ENCODE measurements at regions not wholly inside any gene's neighbourhood (a gene's known extent, or its start where the extent isn't known, plus 50 kb on each side); places are given as distances from the start of the nearest gene placed in this dataset.
"Not testable (repeated sequence)": the region's sequence is repeated elsewhere in the genome, so short reads cannot be mapped to it uniquely, and the experiment has no call there.

DNA sequence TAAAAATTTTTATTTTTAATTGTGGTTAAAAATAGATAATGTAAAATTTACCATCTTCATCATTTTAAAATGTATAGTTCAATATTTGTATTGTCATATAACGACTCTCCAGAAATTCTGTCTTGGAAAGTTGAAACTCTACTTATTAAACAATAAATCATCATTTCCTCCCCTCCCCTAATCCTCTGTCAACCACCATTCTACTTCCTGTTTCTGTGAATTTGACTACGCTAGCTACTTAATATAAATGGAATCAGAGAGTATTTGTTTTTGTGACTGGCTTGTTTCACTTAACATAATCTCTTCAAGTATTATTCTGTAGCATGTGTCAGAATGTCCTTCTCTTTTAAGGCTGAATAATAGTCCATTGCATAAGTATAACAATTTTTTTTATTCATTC lies 729.0 kb upstream of the AADAT start:
- no peak for DNase-seq (ENCODE audit: low read depth, low spot score)

DNA sequence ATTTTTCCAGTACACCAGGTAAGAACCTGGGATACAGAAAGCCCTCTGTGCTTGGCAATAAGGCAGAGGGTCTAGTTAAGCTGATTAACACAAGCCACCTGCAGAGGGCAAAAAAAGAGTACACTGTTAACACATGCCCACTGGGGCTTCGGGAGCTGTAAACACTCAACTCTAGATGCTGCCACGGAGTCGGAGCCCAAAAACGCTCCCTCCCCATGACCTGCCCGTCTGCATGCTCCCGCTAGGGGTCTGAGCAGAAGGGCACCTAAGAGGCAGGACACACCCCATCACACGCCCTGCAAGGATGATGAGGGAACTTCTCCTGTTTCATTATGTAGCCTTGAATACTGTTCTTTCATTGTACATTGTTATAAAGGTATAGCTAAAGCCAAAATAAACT lies 715.6 kb upstream of the AADAT start:
- no peak for DNase-seq (ENCODE audit: low read depth, low spot score)

DNA sequence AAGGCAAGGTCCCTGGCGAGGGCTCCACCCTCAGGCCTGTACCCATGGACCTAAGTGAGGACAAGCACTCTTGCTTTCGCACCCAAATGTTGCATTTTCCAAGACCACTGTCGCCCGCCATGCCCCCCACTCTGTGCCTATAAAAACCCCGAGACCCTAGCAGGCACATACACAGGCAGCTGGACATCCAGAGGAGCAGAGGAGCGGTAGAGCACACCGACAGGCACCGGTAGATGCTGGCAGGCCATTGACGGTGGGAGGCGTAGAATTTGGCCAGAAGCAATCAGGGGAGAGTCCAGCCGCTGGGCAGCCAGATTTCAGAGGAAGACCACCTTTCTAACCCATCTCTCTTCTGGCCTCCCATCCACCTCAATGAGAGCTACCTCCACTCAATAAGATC lies 715.2 kb upstream of the AADAT start:
- no peak for DNase-seq (ENCODE audit: low read depth, low spot score)

DNA sequence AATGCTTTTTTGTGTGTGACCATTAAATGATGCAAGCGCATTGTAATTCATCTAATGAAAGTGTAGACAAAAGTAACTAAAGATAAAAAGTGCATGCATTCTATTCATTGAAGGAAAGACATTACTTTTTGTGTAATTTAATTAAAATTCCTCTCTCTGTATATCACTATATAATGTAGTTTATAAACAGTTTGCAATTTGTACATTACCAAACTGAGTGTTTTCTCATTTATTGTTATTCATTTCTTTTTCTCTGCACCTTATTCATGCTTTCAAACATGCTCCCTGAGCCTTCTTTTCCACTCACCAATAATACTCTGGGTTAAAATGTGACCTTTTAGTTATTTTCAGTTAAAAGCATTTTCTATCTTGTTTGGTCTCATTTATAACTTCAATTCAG lies 713.7 kb upstream of the AADAT start:
- no peak for DNase-seq (ENCODE audit: low read depth, low spot score)

DNA sequence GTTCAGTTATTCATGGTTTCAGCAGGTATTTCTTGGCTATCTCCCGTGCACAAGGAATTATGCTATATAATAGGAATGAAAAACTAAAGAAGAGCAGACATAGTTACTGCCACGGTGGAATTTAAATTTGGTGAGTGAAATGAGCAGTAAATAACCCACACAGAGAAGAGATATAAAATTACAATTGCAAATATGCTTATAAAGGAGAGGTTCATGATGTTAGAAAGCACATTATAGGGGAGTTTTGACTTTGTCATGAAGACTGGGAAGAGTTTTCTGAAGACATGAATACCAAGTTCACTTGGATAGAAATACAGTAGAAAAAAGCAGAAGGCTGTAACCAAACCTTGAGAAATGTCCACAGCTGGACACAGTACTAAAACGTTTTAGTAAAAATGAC lies 712.0 kb upstream of the AADAT start:
- no peak for DNase-seq (ENCODE audit: low read depth, low spot score)

DNA sequence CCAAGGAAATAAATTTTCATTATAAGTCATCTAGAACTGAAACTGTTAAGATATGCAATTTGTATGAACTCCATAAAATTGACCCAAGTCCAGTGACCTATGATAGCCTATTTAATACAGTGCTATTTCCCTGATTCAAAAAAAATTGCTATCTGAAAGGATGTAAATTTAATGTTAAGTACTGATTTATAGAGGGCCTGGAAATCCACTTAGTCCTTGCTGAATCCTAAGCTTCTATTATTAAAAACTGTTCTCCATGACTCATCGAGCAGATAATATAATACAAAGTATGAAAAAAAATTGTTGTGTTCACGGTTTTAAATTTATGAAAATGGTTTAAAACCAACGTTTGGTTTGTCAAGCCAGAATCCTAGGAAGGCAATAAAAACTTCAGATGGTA lies 704.8 kb upstream of the AADAT start:
- DNase-seq (ENCODE audit: low read depth, low spot score) = no peak

DNA sequence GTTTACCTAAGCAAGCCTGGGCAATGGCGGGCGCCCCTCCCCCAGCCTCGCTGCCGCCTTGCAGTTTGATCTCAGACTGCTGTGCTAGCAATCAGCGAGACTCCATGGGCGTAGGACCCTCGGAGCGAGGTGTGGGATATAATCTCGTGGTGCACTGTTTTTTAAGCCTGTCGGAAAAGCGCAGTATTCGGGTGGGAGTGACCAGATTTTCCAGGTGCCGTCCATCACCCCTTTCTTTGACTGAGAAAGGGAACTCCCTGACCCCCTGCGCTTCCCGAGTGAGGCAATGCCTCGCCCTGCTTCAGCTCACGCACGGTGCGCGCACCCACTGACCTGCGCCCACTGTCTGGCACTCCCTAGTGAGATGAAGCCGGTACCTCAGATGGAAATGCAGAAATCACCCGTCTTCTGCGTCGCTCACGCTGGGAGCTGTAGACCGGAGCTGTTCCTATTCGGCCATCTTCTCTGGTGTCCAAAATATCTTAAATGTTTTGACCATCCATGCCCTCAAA lies 698.8 kb upstream of the AADAT start:
- DNase-seq (ENCODE audit: low read depth, low spot score) = not testable (repeated sequence)

DNA sequence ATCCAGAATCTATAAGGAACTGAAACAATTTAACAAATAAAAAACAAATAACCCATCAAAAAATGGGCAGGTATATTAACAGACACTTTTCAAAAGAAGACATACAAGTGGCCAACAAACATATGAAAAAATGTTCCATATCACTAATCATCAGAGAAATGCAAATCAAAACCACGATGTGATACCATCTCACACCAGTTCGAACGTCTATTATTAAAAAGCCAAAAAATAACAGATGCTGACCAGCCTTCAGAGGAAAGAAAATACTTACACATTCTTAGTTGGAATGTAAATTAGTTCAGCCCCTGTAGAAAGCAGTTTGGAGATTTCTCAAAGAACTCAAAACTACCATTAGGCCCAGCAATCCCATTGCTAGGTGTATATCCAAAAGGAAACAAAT lies 687.9 kb upstream of the AADAT start:
- DNase-seq (ENCODE audit: low read depth, low spot score) = no peak

DNA sequence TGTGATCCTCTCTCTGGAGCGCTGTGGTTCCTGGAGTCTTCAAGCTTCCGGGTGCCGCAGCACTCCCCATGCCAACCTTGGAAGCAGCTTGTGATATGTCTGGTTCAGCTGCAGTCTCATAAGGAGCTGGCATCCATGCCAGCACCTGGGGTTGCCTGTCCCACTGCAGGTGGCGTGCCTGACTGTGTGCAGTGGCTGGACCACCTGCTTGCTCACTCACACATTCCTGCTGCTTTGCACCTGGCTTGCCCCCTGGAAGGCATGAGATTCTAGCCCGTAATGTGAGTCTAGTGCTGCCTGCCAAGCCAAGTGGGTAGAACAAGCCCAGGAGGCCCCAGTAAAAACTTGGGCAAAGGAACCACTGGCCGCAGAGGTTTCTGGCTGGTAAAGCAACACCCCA lies 687.2 kb upstream of the AADAT start:
- DNase-seq (ENCODE audit: low read depth, low spot score) = no peak

DNA sequence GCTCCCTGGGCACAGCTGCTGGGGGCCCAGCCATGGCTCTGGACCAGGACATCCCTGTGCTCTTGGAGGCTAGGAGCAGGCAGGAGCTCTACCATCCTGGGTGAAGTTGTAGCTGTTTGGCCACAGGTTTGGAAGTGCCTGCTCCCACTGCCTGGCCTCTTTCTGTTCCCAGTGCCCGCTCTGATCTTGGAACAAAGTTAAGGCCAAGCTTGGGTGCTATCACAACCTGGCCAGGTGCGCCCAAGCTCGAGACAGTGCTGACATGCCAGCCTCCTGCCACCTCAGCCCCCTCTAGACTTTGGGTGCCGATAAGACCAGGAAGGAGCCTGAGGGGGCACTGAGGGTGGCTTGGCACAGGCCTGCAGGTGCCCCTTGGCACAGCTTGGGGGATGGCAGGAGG lies 686.1 kb upstream of the AADAT start:
- DNase-seq (ENCODE audit: low read depth, low spot score) = no peak

DNA sequence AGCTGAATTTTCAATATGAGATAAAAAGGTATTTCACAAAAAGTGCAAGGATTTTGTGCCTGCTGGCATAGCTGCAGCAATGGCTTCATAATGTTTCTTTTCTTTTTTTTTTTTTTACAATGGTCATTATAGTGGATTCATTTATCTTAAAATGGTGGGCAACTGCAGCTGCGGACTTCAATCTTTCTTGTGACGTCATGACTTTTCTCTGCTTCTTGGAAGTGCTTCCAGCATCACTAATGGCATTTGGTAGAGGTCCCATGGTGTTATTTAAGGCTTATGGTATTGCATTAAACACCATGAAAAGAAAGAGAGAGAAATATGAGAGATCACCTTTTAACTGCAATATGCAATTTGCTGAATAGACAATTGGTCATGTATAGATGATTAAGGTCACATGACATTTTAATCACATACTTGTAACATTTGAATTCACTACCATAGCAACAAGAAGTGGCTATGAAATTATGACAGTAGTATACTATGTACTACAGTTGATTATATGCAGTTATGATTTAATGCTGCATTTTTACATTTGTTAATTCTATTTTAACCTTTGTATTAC lies 684.0 kb upstream of the AADAT start:
- DNase-seq (ENCODE audit: low read depth, low spot score) = no peak

DNA sequence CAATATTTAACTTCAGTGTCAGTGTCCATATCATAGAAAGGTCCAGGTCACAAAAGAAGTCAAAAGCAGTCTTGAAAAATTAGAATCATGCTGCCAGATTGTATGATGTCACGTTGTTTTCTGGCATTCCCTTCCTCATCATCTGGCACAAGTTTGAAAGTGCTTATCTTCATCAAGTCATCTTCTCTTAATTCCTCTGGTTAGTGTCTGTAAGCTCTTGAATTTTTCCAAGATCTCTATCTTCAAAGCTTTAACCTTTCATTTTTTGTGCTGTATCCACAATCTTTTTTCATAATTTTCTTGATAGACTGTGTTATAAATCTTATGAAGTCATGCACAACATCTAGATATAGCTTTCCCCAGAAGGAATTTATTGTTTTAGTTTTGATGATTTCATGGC lies 682.7 kb upstream of the AADAT start:
- no peak for DNase-seq (ENCODE audit: low read depth, low spot score)

DNA sequence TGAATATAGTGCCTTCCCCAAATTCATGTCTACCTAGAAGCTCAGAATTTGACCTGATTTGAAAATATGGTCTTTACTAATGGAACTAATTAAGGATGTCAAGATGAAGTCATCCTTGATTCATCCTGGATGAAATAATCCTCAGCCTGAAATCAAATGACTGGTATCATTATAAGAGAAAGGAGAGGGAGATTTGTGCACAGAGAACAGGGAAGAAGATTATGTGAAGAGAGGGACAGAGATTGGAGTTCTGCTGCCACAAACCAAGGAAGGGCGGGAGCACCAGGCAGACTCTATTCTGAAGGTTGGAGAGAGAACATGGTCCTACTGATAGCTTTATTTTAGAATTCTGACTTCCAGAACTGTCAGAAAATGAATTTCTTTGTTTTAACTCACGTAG lies 680.9 kb upstream of the AADAT start:
- no peak for DNase-seq (ENCODE audit: low read depth, low spot score)

DNA sequence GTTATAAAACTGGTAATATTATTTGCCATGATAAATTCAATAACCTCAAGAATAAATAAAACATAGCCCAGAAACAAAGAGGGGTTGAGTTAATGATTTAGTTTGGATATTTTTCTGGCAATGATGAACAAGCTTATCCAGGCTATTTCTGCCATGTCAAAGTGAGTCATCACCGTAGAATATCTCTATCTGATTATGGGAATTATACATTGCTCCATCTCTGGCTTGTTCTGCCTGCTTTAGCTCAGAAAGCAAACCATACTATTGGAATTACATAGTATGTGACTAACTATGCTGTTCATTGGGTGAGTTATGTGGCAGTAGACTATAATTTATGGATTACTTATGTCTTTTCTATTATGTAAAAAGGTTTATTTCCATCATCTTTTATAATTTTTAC lies 680.1 kb upstream of the AADAT start:
- DNase-seq (ENCODE audit: low read depth, low spot score) = no peak

DNA sequence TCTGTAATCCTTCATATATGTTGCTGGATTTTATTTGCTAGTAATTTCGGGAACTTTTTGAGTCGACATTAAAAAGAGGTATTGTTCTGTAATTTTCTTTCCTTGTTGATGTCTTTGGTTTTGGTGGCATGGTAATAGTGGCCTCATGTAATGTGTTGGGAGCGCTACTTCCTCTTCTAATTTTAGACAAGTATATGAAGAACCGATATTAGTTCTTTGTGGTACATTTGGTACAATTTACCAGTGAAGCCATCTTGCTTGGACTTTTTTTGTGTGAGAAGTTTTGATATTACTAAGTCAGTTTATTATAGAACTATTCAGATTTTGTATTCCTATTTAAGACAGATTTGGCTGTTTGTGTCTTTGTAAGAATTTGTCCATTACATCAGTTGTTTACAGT lies 669.2 kb upstream of the AADAT start:
- DNase-seq (ENCODE audit: low read depth, low spot score) = no peak

DNA sequence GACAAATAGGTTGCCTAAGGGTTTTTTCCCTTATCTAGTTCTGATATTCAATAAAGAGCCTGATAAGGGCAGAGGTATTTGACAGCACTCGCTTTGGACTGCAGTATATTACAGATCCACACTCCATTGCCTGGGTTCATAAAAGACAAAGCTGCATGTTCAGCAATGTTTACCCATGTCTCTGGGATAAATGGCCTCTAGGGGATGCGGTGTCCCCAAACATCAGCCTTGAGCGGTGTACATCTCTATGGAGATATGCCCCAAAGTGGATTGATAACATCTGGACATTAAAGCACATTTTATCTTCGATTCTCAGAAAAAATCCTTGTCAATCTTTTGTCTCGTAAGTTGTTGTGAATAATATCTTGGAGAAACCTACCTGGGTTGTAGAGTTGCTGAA lies 660.8 kb upstream of the AADAT start:
- no peak for DNase-seq (ENCODE audit: low read depth, low spot score)

DNA sequence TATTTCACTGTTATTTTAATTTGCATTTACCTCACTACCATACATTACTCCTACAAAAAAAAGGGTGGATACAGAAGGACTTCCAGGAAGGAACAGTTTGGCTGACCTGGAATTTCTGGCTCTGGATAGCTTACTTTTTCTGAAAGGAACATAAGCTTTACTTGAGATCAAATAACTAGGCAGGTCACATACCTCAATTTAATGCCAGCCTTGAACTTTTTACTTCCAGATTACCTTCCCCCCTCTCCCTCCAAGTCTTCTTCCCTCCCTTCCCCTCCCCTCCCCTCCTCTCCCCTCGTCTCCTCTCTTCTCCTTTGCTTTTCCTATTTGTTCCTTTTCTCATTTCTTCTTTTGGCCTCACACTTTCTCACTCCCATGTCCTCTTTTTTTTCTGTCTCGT lies 659.2 kb upstream of the AADAT start:
- no peak for DNase-seq (ENCODE audit: low read depth, low spot score)

DNA sequence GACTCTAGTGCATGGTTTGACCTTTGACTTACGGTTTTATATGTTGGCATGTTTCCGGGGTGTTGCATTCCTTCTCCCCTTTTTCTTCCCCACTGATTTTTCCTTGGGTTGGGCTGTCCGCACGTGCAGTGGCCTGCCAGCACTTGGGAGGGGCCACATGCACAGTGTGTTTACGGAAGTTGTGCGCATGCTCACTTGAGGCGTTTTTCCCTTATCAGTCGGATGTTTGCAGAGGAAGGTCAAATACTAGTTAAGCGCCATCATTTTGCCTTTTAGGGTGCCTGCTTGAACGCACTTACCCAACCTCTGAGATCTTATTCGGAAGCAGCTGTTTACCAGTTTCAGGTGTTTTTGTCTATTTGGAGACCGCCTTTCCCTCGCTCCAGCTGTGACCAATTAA lies 653.9 kb upstream of the AADAT start:
- no peak for DNase-seq (ENCODE audit: low read depth, low spot score)

DNA sequence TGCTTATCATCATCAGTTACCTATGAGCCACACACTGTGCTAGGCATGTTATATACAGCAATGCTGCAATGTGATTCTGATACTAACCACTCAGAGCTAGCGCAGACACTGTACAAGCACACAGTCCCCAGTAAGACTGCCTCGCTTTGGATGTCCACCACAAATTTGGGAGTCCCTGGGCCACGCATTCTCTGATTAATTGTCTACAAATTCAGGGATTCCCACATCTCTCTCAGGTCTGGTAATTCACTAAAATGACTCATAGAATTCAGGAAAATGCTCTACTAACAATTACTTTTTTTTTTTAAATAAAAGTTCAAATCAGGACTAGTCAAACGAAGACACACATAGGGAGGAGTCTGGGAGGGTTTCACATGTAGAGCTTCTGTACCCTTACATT lies 652.1 kb upstream of the AADAT start:
- no peak for DNase-seq (ENCODE audit: low read depth, low spot score)

DNA sequence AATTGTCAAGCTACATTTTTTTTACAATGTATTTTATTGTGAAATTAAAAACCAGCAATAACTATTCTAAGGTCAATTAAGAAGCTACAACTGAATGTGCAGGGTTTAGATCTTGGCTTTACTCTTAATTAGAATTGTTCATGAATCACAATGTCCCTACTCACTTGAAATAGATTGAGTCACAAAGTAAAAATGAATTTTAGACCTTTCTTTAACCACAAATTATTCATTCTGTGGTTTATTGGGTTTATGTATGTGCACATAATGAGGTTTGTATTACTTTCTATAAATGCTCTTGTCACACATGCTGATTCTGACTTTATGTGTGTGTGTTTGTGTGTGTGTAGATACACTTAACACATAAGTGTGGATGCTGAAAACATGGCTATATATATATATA lies 647.0 kb upstream of the AADAT start:
- no peak for DNase-seq (ENCODE audit: low read depth, low spot score)

DNA sequence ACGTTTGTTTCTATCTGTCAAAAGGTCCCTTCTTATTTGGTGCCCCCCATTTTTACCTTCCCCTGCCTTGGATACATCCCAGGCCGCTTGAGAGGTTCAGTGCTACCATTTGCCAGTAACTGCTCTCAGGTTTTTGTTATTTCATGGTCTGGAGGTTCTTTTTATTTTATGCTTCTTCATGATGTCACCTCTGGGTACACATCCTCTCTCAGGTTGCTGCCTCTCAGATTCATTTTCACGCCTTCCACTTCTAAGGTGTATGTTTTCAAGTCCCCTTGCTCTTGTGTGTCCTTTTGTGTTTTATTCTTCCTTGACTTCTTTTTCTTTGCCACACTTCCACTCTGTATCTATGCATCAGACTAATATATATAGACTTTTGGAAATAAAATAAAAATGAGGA lies 640.1 kb upstream of the AADAT start:
- DNase-seq (ENCODE audit: low read depth, low spot score) = no peak

DNA sequence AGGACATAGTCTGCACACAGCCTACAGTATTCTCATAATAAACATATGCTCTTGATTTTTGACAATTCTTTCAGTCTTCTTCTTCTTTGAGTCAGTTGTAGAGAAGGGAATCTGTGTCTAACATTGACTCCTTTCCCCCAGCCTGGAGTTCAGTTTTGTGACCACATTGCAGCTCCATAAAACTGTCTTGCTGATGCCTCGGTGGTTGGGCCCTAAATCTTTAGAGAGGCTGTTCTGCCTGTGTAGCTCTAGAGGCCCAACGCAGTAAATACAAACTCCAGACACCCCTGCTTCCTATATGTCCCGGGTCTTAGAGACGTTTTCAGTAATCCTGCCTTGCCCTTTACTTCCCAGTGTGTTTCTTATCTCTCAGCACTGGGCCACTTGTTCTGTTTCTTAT lies 639.5 kb upstream of the AADAT start:
- DNase-seq (ENCODE audit: low read depth, low spot score) = no peak

DNA sequence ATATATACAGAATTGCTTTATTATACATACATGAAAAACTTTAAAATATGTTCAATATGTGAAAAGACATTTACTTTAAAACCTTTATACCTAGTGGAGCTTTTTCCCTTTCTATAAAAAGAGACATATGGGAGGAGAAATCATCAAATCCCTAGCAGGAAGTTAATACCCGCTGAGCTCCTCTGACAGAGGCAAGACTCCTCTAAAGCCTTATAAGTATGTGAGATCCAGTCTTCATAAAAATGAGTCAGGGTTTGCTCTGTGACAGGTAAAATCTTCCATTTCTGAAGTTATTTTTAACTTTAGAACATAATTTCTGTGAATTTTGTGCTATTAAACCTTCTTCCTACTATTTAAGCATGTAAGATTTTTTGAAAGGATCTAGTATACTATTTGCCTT lies 634.4 kb upstream of the AADAT start:
- no peak for DNase-seq (ENCODE audit: low read depth, low spot score)

DNA sequence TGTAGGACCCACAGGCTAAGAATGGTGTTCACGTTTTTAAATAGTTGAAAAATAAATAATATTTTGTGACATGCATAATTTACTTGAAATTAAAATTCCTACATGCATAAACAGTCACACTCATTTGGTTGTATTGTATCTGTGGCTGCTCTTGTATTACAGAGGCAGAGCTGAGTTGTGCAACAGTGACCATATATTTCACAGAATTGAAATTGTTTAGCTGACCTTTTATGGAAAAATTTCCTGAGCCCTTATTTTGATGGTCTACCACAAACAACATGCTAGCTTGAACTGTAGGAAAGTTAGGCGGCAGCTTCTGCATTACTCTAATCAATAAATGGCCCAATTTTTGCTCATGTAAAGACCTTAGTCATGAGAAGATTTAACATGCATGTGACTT lies 633.4 kb upstream of the AADAT start:
- no peak for DNase-seq (ENCODE audit: low read depth, low spot score)
